Epithelial cell of proximal tubule (primary cell): ENCODE measurements at regions not wholly inside any gene's neighbourhood (a gene's known extent, or its start where the extent isn't known, plus 50 kb on each side); places are given as distances from the start of the nearest gene placed in this dataset.

Experiments
- DNase-seq: peaks from one replicate; pipeline ENCODE4 v3.0.0-alpha.2; 2011; ENCODE audit warnings: low read depth
- H3K4me3 ChIP-seq: 2 replicates; pipeline ENCODE4 v1.5.1; 2011; ENCODE audit warnings: low read depth, mild to moderate bottlenecking, low read length
- CTCF ChIP-seq: conservative IDR thresholded peaks from 2 replicates; pipeline ENCODE4 v1.5.1; 2012; ENCODE audit warnings: low read depth, mild to moderate bottlenecking, low read length

DNA sequence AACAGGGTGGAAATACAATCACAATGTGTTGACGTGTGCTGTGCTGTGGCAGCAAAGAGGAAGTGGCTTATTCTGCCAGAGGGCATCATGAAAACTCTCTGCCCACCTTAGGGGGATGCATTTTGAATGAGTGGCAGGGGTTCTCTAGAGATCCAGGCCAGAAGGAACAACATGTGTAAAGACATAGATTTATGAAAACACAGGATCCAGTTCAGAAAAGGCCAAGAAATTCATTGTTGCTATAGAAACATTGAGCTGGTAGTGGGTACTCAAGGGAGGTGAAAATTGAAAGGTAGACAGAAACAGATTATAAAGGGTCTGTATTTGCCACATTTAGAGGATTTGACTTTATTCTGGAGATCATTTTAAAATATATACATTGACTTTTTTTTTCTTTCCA, 417.7 kb downstream of the ENC1 start:
- no peak for DNase-seq
- no peak overlapping the region for H3K4me3 ChIP-seq
- TF ChIP-seq CTCF, result no peak

- TF ChIP-seq CTCF, result no peak
- no peak overlapping the region for H3K4me3 ChIP-seq
- DNase-seq, result no peak
These were observed 419.1 kb downstream of the ENC1 start for GRCh38 chr5:74221413-74221812.

DNA sequence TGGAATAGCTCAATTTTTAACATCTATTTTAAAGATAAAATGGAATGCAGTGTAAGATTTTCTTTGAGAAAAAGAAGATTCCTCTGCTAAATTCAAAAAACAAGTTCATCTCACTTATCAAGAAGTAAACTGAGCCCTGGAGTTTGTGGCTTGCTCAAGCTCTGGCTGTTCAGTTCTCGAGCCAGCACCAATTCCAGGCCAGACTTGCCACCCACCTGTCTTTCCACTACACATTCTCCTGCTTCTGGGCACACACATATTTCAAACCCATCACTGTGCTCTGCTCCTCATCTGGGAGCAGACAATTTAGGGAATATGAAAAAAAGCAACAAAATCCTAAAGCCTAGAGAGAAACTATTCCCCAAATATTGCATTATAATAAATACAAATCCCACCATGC, 424.5 kb downstream of the ENC1 start:
- DNase-seq, result no peak
- no peak for TF ChIP-seq CTCF
- H3K4me3 ChIP-seq, result no peak overlapping the region

DNA sequence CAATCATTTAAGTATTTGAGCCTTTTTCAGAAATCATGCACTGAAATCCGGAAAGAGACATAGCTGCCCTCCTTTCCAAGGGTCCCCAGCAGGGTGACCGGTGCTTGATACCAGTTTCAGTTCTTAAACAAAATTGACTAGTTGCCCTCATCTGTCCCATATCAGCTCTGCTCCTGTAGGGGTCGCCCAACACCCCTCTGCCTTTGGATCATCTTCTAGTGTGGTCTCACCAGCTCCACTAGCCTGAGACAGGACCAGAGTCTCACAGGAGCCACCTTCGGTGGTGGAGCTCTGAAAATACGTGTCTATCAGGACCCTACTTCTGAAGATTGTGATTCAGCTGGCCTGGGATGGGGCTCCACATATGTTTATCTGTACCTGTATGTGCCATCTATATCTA, 428.2 kb downstream of the ENC1 start:
- TF ChIP-seq CTCF, result peak; percentile 60
- DNase-seq, result no peak
- H3K4me3 ChIP-seq, result no peak overlapping the region

- TF ChIP-seq CTCF, result no peak
- DNase-seq, result no peak
These were observed 431.0 kb downstream of the ENC1 start for GRCh38 chr5:74209571-74209970.

DNA sequence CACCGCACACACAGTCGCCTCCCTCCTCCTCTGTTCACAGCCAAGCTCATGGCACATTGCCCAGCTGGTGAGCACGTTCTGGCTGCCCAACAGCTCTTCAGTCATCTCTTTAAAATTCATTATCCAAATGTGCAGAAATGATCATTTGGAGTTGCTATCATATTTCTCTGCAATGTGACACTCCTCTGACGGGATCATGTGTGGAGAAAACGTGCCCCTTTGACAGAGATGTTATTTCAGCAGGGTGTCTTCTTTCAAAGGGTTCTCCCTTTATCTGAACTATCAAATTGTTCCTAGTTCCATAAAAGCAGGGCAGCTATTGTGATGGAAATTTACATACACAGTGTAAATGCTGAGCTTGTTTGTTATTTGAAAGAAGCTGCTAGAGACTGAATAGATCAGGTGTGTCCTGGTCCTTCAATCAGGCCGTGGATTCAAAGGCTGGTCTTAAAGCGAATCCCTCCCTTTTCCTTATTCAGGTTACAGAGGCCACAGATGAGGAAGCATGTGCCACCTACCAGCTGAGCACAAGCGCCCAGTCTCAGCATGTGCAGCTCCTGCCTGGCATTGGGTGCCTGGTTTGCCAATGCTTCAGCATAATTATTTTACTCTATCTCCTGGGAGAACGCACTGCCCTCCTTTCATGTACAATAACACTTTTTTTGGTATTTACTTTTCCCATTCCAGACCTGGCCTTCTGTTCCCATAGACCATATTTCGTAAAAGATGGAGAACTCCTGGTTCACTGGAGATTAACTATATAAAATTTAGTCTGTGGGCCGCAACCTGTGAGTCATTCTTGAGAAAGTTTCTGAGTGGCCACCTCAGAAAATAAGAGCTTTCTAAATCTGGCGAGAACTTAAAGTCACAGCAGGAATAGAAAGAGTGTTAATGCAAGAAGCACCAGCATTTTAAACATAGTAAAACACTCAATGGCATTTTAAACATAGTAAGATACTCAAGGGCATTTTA, 433.7 kb downstream of the ENC1 start:
- TF ChIP-seq CTCF, result no peak
- H3K4me3 ChIP-seq, result no peak overlapping the region
- peak; percentile 62 for DNase-seq

More at GRCh38 chr5:74209571-74209970, 431.0 kb downstream of the ENC1 start:
- no peak overlapping the region for H3K4me3 ChIP-seq
